ENCODE measurements at regions not wholly inside any gene's neighbourhood (a gene's known extent, or its start where the extent isn't known, plus 50 kb on each side); places are given as distances from the start of the nearest gene placed in this dataset.

- no peak for TF ChIP-seq POLR2A (IDR thresholded peaks at IDR 0.05)
- TF ChIP-seq, protein P1, sequence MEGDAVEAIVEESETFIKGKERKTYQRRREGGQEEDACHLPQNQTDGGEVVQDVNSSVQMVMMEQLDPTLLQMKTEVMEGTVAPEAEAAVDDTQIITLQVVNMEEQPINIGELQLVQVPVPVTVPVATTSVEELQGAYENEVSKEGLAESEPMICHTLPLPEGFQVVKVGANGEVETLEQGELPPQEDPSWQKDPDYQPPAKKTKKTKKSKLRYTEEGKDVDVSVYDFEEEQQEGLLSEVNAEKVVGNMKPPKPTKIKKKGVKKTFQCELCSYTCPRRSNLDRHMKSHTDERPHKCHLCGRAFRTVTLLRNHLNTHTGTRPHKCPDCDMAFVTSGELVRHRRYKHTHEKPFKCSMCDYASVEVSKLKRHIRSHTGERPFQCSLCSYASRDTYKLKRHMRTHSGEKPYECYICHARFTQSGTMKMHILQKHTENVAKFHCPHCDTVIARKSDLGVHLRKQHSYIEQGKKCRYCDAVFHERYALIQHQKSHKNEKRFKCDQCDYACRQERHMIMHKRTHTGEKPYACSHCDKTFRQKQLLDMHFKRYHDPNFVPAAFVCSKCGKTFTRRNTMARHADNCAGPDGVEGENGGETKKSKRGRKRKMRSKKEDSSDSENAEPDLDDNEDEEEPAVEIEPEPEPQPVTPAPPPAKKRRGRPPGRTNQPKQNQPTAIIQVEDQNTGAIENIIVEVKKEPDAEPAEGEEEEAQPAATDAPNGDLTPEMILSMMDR (IDR thresholded peaks at IDR 0.05): no peak
Measured at GRCh38 chr6:25178336-25179035, 100.7 kb upstream of the CARMIL1 start.
